CD4-positive, alpha-beta memory T cell (primary cell): ENCODE measurements at regions not wholly inside any gene's neighbourhood (a gene's known extent, or its start where the extent isn't known, plus 50 kb on each side); places are given as distances from the start of the nearest gene placed in this dataset.

Experiments used
- CTCF ChIA-PET: fragments of 350-600 bp; sonication (Branson Sonifier 250); formaldehyde crosslinking; loops from one replicate; lab custom pipeline; 2021; ENCODE audit warnings: inconsistent platforms; ENCODE audit not compliant: partially characterized antibody; lab: Charles Lee
- POLR2A ChIA-PET: fragments of 350-600 bp; sonication (Branson Sonifier 250); formaldehyde crosslinking; loops from one replicate; lab custom pipeline; 2021; ENCODE audit not compliant: partially characterized antibody; lab: Charles Lee
- DNase-seq, 5 donors: peaks; one replicate each; pipeline versions ENCODE4 v3.0.0 to v3.0.0-alpha.2; 2020 to 2022; ENCODE audit warnings: mixed read lengths in 1 of 5
- H3K27ac ChIP-seq: one replicate; pipeline ENCODE4 v1.7.0; 2013; ENCODE audit warnings: low read depth, low read length
- H3K27me3 ChIP-seq: 2 replicates; pipeline ENCODE4 v1.7.0; 2013; ENCODE audit warnings: mild to moderate bottlenecking, low read length, moderate library complexity; ENCODE audit not compliant: insufficient read depth
- H3K36me3 ChIP-seq: 2 replicates; pipeline ENCODE4 v1.7.0; 2013; ENCODE audit warnings: mild to moderate bottlenecking, low read length, moderate library complexity; ENCODE audit not compliant: insufficient read depth
- H3K4me1 ChIP-seq: 2 replicates; pipeline ENCODE4 v1.7.0; 2013; ENCODE audit warnings: mild to moderate bottlenecking, low read length, moderate library complexity; ENCODE audit not compliant: insufficient read depth
- H3K4me3 ChIP-seq, 2 donors: one replicate each; pipeline ENCODE4 v1.7.0; 2013; ENCODE audit warnings: low read length in 2 of 2, mild to moderate bottlenecking in 1 of 2
- H3K9me3 ChIP-seq, 2 donors: one replicate each; pipeline ENCODE4 v1.7.0; 2013; ENCODE audit warnings: low read length in 2 of 2, control low read depth in 1 of 2; ENCODE audit not compliant: control insufficient read depth in 1 of 2
- H3K27ac Mint-ChIP-seq, 7 donors: one replicate each; pipeline ENCODE4 v1.8.0; 2020 to 2021; ENCODE audit warnings: mixed read lengths in 7 of 7, mild to moderate bottlenecking in 6 of 7, inconsistent platforms in 3 of 7, moderate library complexity in 3 of 7
- H3K27me3 Mint-ChIP-seq, 2 donors: one replicate each; pipeline ENCODE4 v1.8.0; 2020 to 2021; ENCODE audit warnings: mixed read lengths in 2 of 2
- H3K36me3 Mint-ChIP-seq, 2 donors: one replicate each; pipeline ENCODE4 v1.8.0; 2020 to 2021; ENCODE audit warnings: mixed read lengths in 2 of 2, inconsistent platforms in 1 of 2, mild to moderate bottlenecking in 1 of 2
- H3K4me1 Mint-ChIP-seq, 4 donors: one replicate each; pipeline ENCODE4 v1.8.0; 2020 to 2021; ENCODE audit warnings: mixed read lengths in 4 of 4, mild to moderate bottlenecking in 1 of 4
- H3K4me3 Mint-ChIP-seq, 8 donors: one replicate each; pipeline ENCODE4 v1.8.0; 2020 to 2021; ENCODE audit warnings: mixed read lengths in 8 of 8, mild to moderate bottlenecking in 7 of 8, moderate library complexity in 6 of 8, inconsistent platforms in 3 of 8
- H3K9me3 Mint-ChIP-seq, 8 donors: one replicate each; pipeline ENCODE4 v1.8.0; 2020 to 2021; ENCODE audit warnings: mixed read lengths in 8 of 8, mild to moderate bottlenecking in 5 of 8, inconsistent platforms in 3 of 8, moderate library complexity in 1 of 8
- intact Hi-C: fragments of 100-400 bp; cut with micrococcal nuclease; formaldehyde crosslinking; loops from one replicate; pipeline ENCODE4 v1.15.1; 2023

DNA sequence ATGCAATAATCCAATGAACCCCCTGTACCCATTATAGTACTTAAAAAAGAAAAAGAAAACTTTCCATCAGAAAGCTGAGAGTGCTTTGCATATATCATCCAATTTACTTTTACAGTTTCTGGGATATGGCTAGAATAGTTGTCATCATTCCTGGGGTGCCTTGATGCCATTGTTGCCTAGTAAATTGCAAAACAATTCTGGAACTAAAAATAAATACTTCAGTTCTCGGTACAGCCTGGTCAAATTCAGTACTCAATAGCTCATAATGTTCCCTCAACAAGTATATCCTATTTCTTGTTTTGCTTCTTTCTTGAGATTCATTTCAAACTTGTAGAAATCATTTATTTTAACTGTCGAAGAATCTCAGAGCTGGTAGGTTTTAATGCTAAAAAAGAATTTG is 334.7 kb upstream of the MDFIC2 start:
- Mint-ChIP-seq H3K27ac (peak overlapping the region in 1 of 7 donors; percentile 49), H3K36me3 (no peaks in the 10 kb centered on the region), H3K4me1 (no peaks in the 10 kb centered on the region), H3K27me3 (peaks cover 6 to 16% of the 10 kb centered on the region in 2 donors), H3K4me3 (no peak overlapping the region), H3K9me3 (peaks cover 0 to 9% (median 3%) of the 10 kb centered on the region in 8 donors)
- H3K27me3 ChIP-seq: no peaks in the 10 kb centered on the region
- H3K9me3 ChIP-seq: no peaks in the 10 kb centered on the region
- intact Hi-C loops: no loop called here
- H3K4me3 ChIP-seq: no peak overlapping the region
- ChIA-PET CTCF (no interaction called here), POLR2A (no interaction called here)
- no peaks in the 10 kb centered on the region for H3K36me3 ChIP-seq
- DNase-seq: no peak
- H3K4me1 ChIP-seq: no peaks in the 10 kb centered on the region
- H3K27ac ChIP-seq: no peak overlapping the region

- Histone ChIP-seq H3K36me3 (no peaks in the 10 kb centered on the region), H3K4me1 (no peaks in the 10 kb centered on the region), H3K4me3 (no peak overlapping the region), H3K9me3 (no peaks in the 10 kb centered on the region), H3K27ac (no peak overlapping the region), H3K27me3 (no peaks in the 10 kb centered on the region)
- intact Hi-C loops: no loop called here
- ChIA-PET CTCF (no interaction called here), POLR2A (no interaction called here)
- no peak overlapping the region for H3K27ac Mint-ChIP-seq
- no peaks in the 10 kb centered on the region for H3K4me1 Mint-ChIP-seq
- H3K4me3 Mint-ChIP-seq: no peak overlapping the region
- DNase-seq: no peak
- H3K9me3 Mint-ChIP-seq: peaks cover 0 to 9% (median 3%) of the 10 kb centered on the region in 8 donors
- H3K36me3 Mint-ChIP-seq: no peaks in the 10 kb centered on the region
- peaks cover 8 to 14% of the 10 kb centered on the region in 2 donors for H3K27me3 Mint-ChIP-seq
Measured at GRCh38 chr3:70646635-70647034, 334.2 kb upstream of the MDFIC2 start.

DNA sequence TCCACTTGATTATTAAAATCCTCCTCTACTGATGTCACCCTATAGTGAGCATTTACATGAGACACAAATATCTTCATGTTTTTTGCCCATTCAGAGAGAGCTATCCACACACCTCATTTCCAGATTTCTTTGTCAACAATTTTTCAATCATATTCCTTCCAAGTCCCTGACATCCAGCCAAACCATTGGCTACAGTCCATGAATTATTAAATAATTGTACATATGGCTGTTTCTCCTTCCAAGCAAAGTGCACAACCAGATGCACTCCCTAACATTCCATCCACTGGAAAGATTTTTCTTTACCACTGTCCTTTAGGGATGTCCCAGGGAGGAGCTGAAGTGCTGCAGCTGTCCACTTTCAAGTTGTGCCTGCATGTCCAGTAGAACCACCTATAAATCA is 328.0 kb upstream of the MDFIC2 start:
- Histone ChIP-seq H3K36me3 (no peaks in the 10 kb centered on the region), H3K27ac (no peak overlapping the region), H3K9me3 (no peaks in the 10 kb centered on the region), H3K4me3 (no peak overlapping the region), H3K27me3 (no peaks in the 10 kb centered on the region), H3K4me1 (no peaks in the 10 kb centered on the region)
- peaks cover 16 to 26% of the 10 kb centered on the region in 2 donors for H3K27me3 Mint-ChIP-seq
- no peak overlapping the region for H3K4me3 Mint-ChIP-seq
- peaks cover 0 to 14% (median 6%) of the 10 kb centered on the region in 8 donors for H3K9me3 Mint-ChIP-seq
- ChIA-PET CTCF (no interaction called here), POLR2A (no interaction called here)
- H3K4me1 Mint-ChIP-seq: no peaks in the 10 kb centered on the region
- no peak overlapping the region for H3K27ac Mint-ChIP-seq
- intact Hi-C loops: no loop called here
- DNase-seq: no peak
- H3K36me3 Mint-ChIP-seq: no peaks in the 10 kb centered on the region

DNA sequence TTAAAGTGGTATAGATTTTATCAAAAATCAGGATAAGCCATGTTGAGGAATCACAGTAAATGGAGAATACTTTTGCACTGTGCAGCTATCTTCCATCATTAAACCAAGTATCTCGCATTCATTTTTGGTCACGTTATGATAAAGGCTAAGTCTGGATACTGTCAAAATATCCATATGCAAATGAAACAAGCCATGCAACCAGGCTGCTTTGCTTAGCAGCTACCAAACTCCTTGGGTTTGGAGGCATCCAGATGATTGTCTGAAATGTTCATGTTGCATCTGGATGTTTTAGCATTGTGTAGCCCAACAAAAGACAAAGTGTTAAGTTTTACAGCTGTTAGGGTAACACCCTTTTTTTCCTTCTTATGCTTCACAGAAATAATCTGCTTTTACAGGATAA is 322.9 kb upstream of the MDFIC2 start:
- H3K27ac ChIP-seq: no peak overlapping the region
- H3K27me3 Mint-ChIP-seq: peaks cover 16 to 29% of the 10 kb centered on the region in 2 donors
- H3K36me3 Mint-ChIP-seq: no peaks in the 10 kb centered on the region
- H3K27me3 ChIP-seq: no peaks in the 10 kb centered on the region
- no peak overlapping the region for H3K4me3 ChIP-seq
- H3K4me1 ChIP-seq: no peaks in the 10 kb centered on the region
- H3K9me3 Mint-ChIP-seq: peaks cover 0 to 8% (median 3%) of the 10 kb centered on the region in 8 donors
- DNase-seq: no peak
- no peaks in the 10 kb centered on the region for H3K9me3 ChIP-seq
- H3K4me1 Mint-ChIP-seq: no peaks in the 10 kb centered on the region
- POLR2A ChIA-PET: no interaction called here
- CTCF ChIA-PET: no interaction called here
- no peak overlapping the region for H3K27ac Mint-ChIP-seq
- H3K4me3 Mint-ChIP-seq: no peak overlapping the region
- H3K36me3 ChIP-seq: no peaks in the 10 kb centered on the region
- intact Hi-C loops: no loop called here

- no peak overlapping the region for H3K27ac Mint-ChIP-seq
- ChIA-PET CTCF (no interaction called here), POLR2A (no interaction called here)
- H3K9me3 Mint-ChIP-seq: no peaks in the 10 kb centered on the region
- Histone ChIP-seq H3K27me3 (no peaks in the 10 kb centered on the region), H3K27ac (no peak overlapping the region), H3K9me3 (no peaks in the 10 kb centered on the region), H3K4me1 (no peaks in the 10 kb centered on the region), H3K36me3 (no peaks in the 10 kb centered on the region), H3K4me3 (no peak overlapping the region)
- H3K4me1 Mint-ChIP-seq: no peaks in the 10 kb centered on the region
- H3K36me3 Mint-ChIP-seq: no peaks in the 10 kb centered on the region
- intact Hi-C loops: no loop called here
- peaks cover 7 to 11% of the 10 kb centered on the region in 2 donors for H3K27me3 Mint-ChIP-seq
- no peak for DNase-seq
- H3K4me3 Mint-ChIP-seq: no peak overlapping the region
Measured at GRCh38 chr3:70631716-70632307, 319.4 kb upstream of the MDFIC2 start.

- Mint-ChIP-seq H3K4me3 (no peak overlapping the region), H3K36me3 (no peaks in the 10 kb centered on the region), H3K27me3 (peaks cover 12 to 15% of the 10 kb centered on the region in 2 donors), H3K9me3 (peaks cover 0 to 8% (median 0%) of the 10 kb centered on the region in 8 donors), H3K27ac (no peak overlapping the region), H3K4me1 (no peaks in the 10 kb centered on the region)
- POLR2A ChIA-PET: no interaction called here
- no peaks in the 10 kb centered on the region for H3K27me3 ChIP-seq
- no peaks in the 10 kb centered on the region for H3K36me3 ChIP-seq
- H3K27ac ChIP-seq: no peak overlapping the region
- no peak for DNase-seq
- H3K9me3 ChIP-seq: no peaks in the 10 kb centered on the region
- H3K4me1 ChIP-seq: no peaks in the 10 kb centered on the region
- intact Hi-C loops: no loop called here
- H3K4me3 ChIP-seq: no peak overlapping the region
- CTCF ChIA-PET: no interaction called here
Measured at GRCh38 chr3:70621451-70621850, 309.0 kb upstream of the MDFIC2 start.

DNA sequence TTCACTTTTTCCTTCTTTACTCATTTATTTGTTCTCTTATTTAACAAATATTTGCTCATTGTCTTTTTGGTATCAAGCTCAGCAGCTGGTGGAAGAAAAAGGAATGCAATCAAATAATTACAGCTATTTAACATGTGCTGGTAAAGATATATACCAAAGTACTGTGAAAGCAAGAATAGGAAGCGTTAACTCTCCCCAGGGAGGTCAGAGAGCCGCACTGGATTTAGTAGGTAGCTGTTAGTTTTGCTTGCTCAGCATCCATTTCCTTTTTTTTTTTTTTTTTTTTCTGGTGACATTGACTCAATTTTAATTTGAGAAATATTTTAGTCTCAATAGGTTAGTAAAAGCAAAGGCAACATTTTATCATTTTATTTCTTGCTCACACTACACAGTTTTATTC is 308.5 kb upstream of the MDFIC2 start:
- Mint-ChIP-seq H3K4me1 (no peaks in the 10 kb centered on the region), H3K27me3 (peaks cover 12 to 15% of the 10 kb centered on the region in 2 donors), H3K4me3 (no peak overlapping the region), H3K36me3 (no peaks in the 10 kb centered on the region), H3K9me3 (peaks cover 0 to 8% (median 0%) of the 10 kb centered on the region in 8 donors), H3K27ac (no peak overlapping the region)
- CTCF ChIA-PET: no interaction called here
- no peak overlapping the region for H3K27ac ChIP-seq
- H3K36me3 ChIP-seq: no peaks in the 10 kb centered on the region
- POLR2A ChIA-PET: no interaction called here
- no peak overlapping the region for H3K4me3 ChIP-seq
- H3K4me1 ChIP-seq: no peaks in the 10 kb centered on the region
- intact Hi-C loops: no loop called here
- DNase-seq: no peak
- H3K27me3 ChIP-seq: no peaks in the 10 kb centered on the region
- H3K9me3 ChIP-seq: no peaks in the 10 kb centered on the region

DNA sequence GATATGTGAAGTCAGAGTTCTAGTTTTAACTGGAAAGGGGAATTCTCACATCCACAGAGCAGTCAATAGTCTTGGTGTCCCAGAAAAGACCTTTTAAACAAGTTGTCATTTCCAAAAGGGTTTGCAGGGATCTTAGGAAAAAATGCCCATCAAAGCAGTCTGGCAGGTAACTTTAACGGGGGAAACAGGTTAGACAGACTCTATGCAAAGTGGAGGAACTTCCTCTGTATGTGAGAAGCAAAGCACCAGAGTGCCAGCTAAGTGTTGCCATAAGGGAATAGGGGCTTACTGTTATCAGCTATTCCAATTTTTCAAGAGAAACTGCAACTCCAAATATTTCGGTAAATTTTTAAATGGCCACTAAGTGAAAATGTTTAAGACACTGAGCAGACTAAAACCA is 307.9 kb upstream of the MDFIC2 start:
- peaks cover 13 to 19% of the 10 kb centered on the region in 2 donors for H3K27me3 Mint-ChIP-seq
- H3K27ac Mint-ChIP-seq: no peak overlapping the region
- POLR2A ChIA-PET: no interaction called here
- no peaks in the 10 kb centered on the region for H3K4me1 ChIP-seq
- no peak for DNase-seq
- H3K36me3 Mint-ChIP-seq: no peaks in the 10 kb centered on the region
- no peaks in the 10 kb centered on the region for H3K4me1 Mint-ChIP-seq
- no peak overlapping the region for H3K4me3 Mint-ChIP-seq
- intact Hi-C loops: no loop called here
- no peak overlapping the region for H3K27ac ChIP-seq
- CTCF ChIA-PET: no interaction called here
- no peaks in the 10 kb centered on the region for H3K9me3 ChIP-seq
- H3K9me3 Mint-ChIP-seq: peaks cover 0 to 8% (median 0%) of the 10 kb centered on the region in 8 donors
- H3K36me3 ChIP-seq: no peaks in the 10 kb centered on the region
- H3K27me3 ChIP-seq: no peaks in the 10 kb centered on the region
- H3K4me3 ChIP-seq: no peak overlapping the region
